Mesenchymal stem cell (in vitro differentiated cells and primary cell): ENCODE measurements at regions not wholly inside any gene's neighbourhood (a gene's known extent, or its start where the extent isn't known, plus 50 kb on each side); places are given as distances from the start of the nearest gene placed in this dataset.

ENCODE experiments used
- DNase-seq: peaks from one replicate; pipeline ENCODE4 v3.0.0-alpha.2; 2013
- H2AFZ ChIP-seq: one replicate; pipeline ENCODE4 v1.6.1; 2013; ENCODE audit warnings: low read depth, mild to moderate bottlenecking, control low read depth, inconsistent platforms, low read length, moderate library complexity
- H2AK5ac ChIP-seq: 2 replicates; pipeline ENCODE4 v1.6.1; 2013; ENCODE audit warnings: low read length, moderate library complexity, mild to moderate bottlenecking, inconsistent platforms; ENCODE audit not compliant: severe bottlenecking
- H2BK120ac ChIP-seq: one replicate; pipeline ENCODE4 v1.6.1; 2013; ENCODE audit warnings: low read depth, mild to moderate bottlenecking, inconsistent platforms, low read length, moderate library complexity
- H2BK12ac ChIP-seq, 2 experiments: one replicate each; pipeline ENCODE4 v1.6.1; 2013; ENCODE audit warnings: inconsistent platforms in 2 of 2, low read length in 2 of 2, mild to moderate bottlenecking in 2 of 2, moderate library complexity in 2 of 2, control low read depth in 1 of 2
- H2BK15ac ChIP-seq: one replicate; pipeline ENCODE4 v1.6.1; 2013; ENCODE audit warnings: mild to moderate bottlenecking, low read depth, inconsistent platforms; ENCODE audit not compliant: poor library complexity, severe bottlenecking
- H2BK5ac ChIP-seq: 2 replicates; pipeline ENCODE4 v1.6.1; 2013; ENCODE audit warnings: low read depth, mild to moderate bottlenecking, low read length, control low read depth, inconsistent platforms; ENCODE audit not compliant: poor library complexity, severe bottlenecking
- H3K14ac ChIP-seq, 2 experiments: one replicate each; pipeline ENCODE4 v1.6.1; 2013; ENCODE audit warnings: inconsistent platforms in 2 of 2, low read length in 2 of 2, control low read depth in 1 of 2, mild to moderate bottlenecking in 1 of 2, moderate library complexity in 1 of 2
- H3K18ac ChIP-seq, 2 experiments: one replicate each; pipeline ENCODE4 v1.6.1; 2013; ENCODE audit warnings: inconsistent platforms in 2 of 2, low read length in 2 of 2, control low read depth in 1 of 2, low read depth in 1 of 2, mild to moderate bottlenecking in 1 of 2
- H3K23ac ChIP-seq, 2 experiments: one replicate each; pipeline ENCODE4 v1.6.1; 2013; ENCODE audit warnings: inconsistent platforms in 2 of 2, low read length in 2 of 2, mild to moderate bottlenecking in 2 of 2, moderate library complexity in 2 of 2, control low read depth in 1 of 2
- H3K27ac ChIP-seq: 2 replicates; pipeline ENCODE4 v1.5.1; 2013; ENCODE audit warnings: mild to moderate bottlenecking, moderate library complexity, low read length, control low read depth, inconsistent platforms; ENCODE audit not compliant: poor library complexity, severe bottlenecking
- H3K27me3 ChIP-seq, 2 experiments: 2 replicates each; pipeline versions ENCODE4 v1.6.1 to v1.7.0; 2013; ENCODE audit warnings: low read length in 2 of 2, mild to moderate bottlenecking in 2 of 2, moderate library complexity in 2 of 2, control low read depth in 1 of 2, inconsistent platforms in 1 of 2; ENCODE audit not compliant: control insufficient read depth in 1 of 2, insufficient read depth in 1 of 2
- H3K36me3 ChIP-seq, 2 experiments: 2 replicates each; pipeline versions ENCODE4 v1.6.1 to v1.7.0; 2013; ENCODE audit warnings: low read length in 2 of 2, control low read depth in 1 of 2, inconsistent platforms in 1 of 2, low read depth in 1 of 2, mild to moderate bottlenecking in 1 of 2; ENCODE audit not compliant: insufficient read depth in 2 of 2, control insufficient read depth in 1 of 2
- H3K4ac ChIP-seq, 2 experiments: one replicate each; pipeline ENCODE4 v1.6.1; 2013; ENCODE audit warnings: inconsistent platforms in 2 of 2, low read length in 2 of 2, mild to moderate bottlenecking in 2 of 2, moderate library complexity in 2 of 2, control low read depth in 1 of 2, low read depth in 1 of 2
- H3K4me1 ChIP-seq: 2 replicates; pipeline ENCODE4 v1.6.1; 2013; ENCODE audit warnings: low read depth, low read length, control low read depth; ENCODE audit not compliant: control insufficient read depth, insufficient read depth
- H3K4me2 ChIP-seq: 2 replicates; pipeline ENCODE4 v1.6.1; 2013; ENCODE audit warnings: low read length, mild to moderate bottlenecking, inconsistent platforms; ENCODE audit not compliant: poor library complexity, severe bottlenecking
- H3K4me3 ChIP-seq, 2 experiments: 2 replicates each; pipeline versions ENCODE4 v1.5.1 to v1.7.0; 2013; ENCODE audit warnings: low read length in 2 of 2, mild to moderate bottlenecking in 2 of 2, control low read depth in 1 of 2, low read depth in 1 of 2; ENCODE audit not compliant: insufficient read depth in 1 of 2
- H3K79me1 ChIP-seq: replicated peaks from 2 replicates; pipeline ENCODE4 v1.6.1; 2013; ENCODE audit warnings: mild to moderate bottlenecking, control low read depth, low read length, inconsistent platforms; ENCODE audit not compliant: poor library complexity, severe bottlenecking
- H3K9ac ChIP-seq: 2 replicates; pipeline ENCODE4 v1.7.0; 2013; ENCODE audit warnings: mild to moderate bottlenecking, low read length, moderate library complexity
- H3K9me3 ChIP-seq: 2 replicates; pipeline ENCODE4 v1.7.0; 2013; ENCODE audit warnings: mild to moderate bottlenecking, low read length; ENCODE audit not compliant: control insufficient read depth
- H4K8ac ChIP-seq: one replicate; pipeline ENCODE4 v1.6.1; 2013; ENCODE audit warnings: inconsistent platforms, mild to moderate bottlenecking, low read length, moderate library complexity
- H4K91ac ChIP-seq: one replicate; pipeline ENCODE4 v1.6.1; 2013; ENCODE audit warnings: mild to moderate bottlenecking, low read length, inconsistent platforms
- WGBS: methylation state at CpG from one replicate; pipeline ENCODE4 v1.1.7; 2013; ENCODE audit warnings: mixed read lengths; 5-methylcytosine and 5-hydroxymethylcytosine counted together

DNA sequence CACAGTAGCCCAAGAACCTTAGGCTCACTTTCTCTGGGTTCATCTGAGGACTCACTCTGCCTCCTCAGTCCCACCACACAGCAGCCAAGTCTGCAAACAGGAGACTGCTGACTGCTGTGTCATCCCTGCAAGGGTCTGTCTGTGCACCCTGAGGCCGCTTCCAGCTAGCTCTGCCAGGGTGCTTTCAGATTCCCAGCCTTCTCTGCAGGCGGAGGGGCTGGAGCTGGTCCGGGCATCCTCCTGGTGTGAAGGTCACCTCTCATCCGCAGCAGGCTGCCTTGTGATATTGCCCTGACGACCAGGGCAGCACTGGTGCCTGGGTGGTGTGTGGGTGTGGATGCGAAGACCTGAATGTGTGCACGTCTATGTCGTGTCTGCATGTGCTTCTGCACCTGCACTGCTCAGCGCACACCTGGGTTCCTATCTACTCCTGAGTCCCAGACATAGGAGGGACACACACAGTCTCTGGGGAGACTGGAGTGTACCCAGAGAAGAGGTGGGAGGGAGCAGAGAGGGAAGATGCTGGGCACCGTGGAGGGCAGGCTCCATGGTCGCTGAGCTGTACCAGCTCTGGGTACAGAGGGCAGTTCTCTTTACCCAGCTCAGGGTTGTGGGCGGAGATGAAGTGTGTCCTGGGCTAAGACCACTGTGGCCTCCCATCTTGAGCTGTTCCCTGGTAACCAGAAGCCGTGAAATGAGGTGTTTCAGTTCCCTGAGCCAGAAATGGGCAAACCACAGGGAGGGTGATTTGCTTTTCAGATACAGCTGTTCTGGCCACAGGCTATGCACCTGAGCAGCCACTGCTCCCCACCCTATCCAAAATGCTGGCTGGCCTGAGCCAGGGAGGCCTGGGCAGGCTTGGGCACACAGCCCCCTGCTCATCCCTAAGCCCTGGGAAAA is 160.9 kb upstream of the CSF3R start:
- no peak overlapping the region for H3K9ac ChIP-seq
- H3K14ac ChIP-seq: no peak overlapping the region
- no peak overlapping the region for H3K4me3 ChIP-seq
- H3K27me3 ChIP-seq: peaks cover 0 to 47% of the 10 kb centered on the region in 2 experiments
- no peak overlapping the region for H2BK12ac ChIP-seq
- H3K27ac ChIP-seq: no peak overlapping the region
- no peak overlapping the region for H3K4me2 ChIP-seq
- no peak overlapping the region for H2BK15ac ChIP-seq
- no peak overlapping the region for H2BK5ac ChIP-seq
- WGBS: 79% methylated on average over 13 of the region's 13 CpGs
- H2BK120ac ChIP-seq: no peak overlapping the region
- H4K8ac ChIP-seq: no peak overlapping the region
- no peaks in the 10 kb centered on the region for H3K79me1 ChIP-seq
- DNase-seq: no peak
- peaks cover 3% of the 10 kb centered on the region for H3K4me1 ChIP-seq
- no peaks in the 10 kb centered on the region for H3K36me3 ChIP-seq
- no peak overlapping the region for H3K23ac ChIP-seq
- no peaks in the 10 kb centered on the region for H3K9me3 ChIP-seq
- no peak overlapping the region for H3K4ac ChIP-seq
- H2AK5ac ChIP-seq: no peak overlapping the region
- H4K91ac ChIP-seq: no peak overlapping the region
- no peak overlapping the region for H3K18ac ChIP-seq
- no peak overlapping the region for H2AFZ ChIP-seq

DNA sequence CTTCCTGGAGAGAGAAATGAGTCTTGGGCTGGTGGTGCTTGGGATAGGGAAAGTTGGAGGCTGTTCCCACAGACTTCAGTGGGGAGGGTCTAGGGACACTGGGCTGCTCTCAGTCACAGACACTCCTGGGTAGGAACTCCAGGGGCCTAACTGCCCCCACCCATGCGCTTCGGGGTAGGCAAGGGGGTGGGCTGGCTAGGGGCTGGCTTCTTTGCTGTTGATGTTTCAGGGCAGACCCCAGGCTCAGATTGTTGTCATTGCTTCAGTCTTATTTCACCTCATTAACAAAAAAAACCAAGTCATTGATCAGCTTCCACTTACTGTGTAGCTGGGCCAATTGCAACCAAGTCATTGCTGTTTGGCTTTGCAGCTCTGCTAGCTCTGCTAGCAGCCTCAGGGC is 160.1 kb upstream of the CSF3R start:
- Histone ChIP-seq H4K8ac (no peak overlapping the region), H3K14ac (no peak overlapping the region), H3K9ac (no peak overlapping the region), H3K23ac (no peak overlapping the region), H3K9me3 (no peaks in the 10 kb centered on the region), H3K36me3 (no peaks in the 10 kb centered on the region), H3K4ac (no peak overlapping the region), H3K27ac (no peak overlapping the region), H2BK5ac (no peak overlapping the region), H2AK5ac (no peak overlapping the region), H2BK12ac (no peak overlapping the region), H3K4me1 (peaks cover 9% of the 10 kb centered on the region), H2BK120ac (no peak overlapping the region), H2BK15ac (no peak overlapping the region), H3K4me3 (no peak overlapping the region), H3K27me3 (peaks cover 0 to 41% of the 10 kb centered on the region in 2 experiments), H2AFZ (no peak overlapping the region), H3K79me1 (no peaks in the 10 kb centered on the region), H3K4me2 (no peak overlapping the region), H4K91ac (no peak overlapping the region), H3K18ac (no peak overlapping the region)
- DNase-seq: no peak
- WGBS: 95% methylated on average over 2 of the region's 2 CpGs

DNA sequence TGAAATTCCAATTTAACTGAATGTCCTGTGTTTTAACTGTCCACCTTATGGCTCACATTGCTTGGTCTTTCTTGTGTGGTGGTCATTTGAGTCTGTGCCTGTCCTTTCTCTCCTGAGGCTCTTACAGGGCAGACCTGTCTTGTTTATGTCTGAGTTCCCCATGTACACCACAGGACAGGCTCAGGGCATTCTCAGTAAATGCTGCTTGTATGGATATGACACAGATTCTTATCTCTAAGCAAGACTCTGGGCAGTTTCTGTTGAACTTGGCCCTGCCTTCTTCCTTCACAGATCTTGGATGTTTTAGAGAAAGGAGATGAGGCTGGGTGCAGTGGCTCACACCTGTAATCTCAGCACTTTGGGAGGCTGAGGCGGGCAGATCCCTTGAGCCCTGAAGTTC is 159.1 kb upstream of the CSF3R start:
- no peaks in the 10 kb centered on the region for H3K36me3 ChIP-seq
- no peak overlapping the region for H3K27ac ChIP-seq
- no peak overlapping the region for H2BK15ac ChIP-seq
- no peak overlapping the region for H3K14ac ChIP-seq
- H4K91ac ChIP-seq: no peak overlapping the region
- no peak overlapping the region for H2BK12ac ChIP-seq
- DNase-seq: no peak
- H3K4me1 ChIP-seq: peaks cover 10% of the 10 kb centered on the region
- 73% methylated on average over 1 of the region's 1 CpG for WGBS
- H3K23ac ChIP-seq: no peak overlapping the region
- peaks cover 0 to 37% of the 10 kb centered on the region in 2 experiments for H3K27me3 ChIP-seq
- H2BK120ac ChIP-seq: no peak overlapping the region
- no peak overlapping the region for H3K4me3 ChIP-seq
- H3K79me1 ChIP-seq: no peaks in the 10 kb centered on the region
- H3K9me3 ChIP-seq: no peaks in the 10 kb centered on the region
- H3K9ac ChIP-seq: no peak overlapping the region
- H4K8ac ChIP-seq: no peak overlapping the region
- no peak overlapping the region for H2BK5ac ChIP-seq
- H3K18ac ChIP-seq: no peak overlapping the region
- H2AK5ac ChIP-seq: no peak overlapping the region
- no peak overlapping the region for H3K4me2 ChIP-seq
- H2AFZ ChIP-seq: no peak overlapping the region
- H3K4ac ChIP-seq: no peak overlapping the region

- H3K4me3 ChIP-seq: no peak overlapping the region
- no peak overlapping the region for H2BK5ac ChIP-seq
- WGBS: 91% methylated on average over 2 of the region's 2 CpGs
- no peak overlapping the region for H3K23ac ChIP-seq
- no peak for DNase-seq
- no peak overlapping the region for H3K18ac ChIP-seq
- no peaks in the 10 kb centered on the region for H3K79me1 ChIP-seq
- no peak overlapping the region for H3K27ac ChIP-seq
- H3K14ac ChIP-seq: no peak overlapping the region
- no peak overlapping the region for H2BK12ac ChIP-seq
- H3K27me3 ChIP-seq: peaks cover 0 to 23% of the 10 kb centered on the region in 2 experiments
- no peak overlapping the region for H4K8ac ChIP-seq
- no peak overlapping the region for H4K91ac ChIP-seq
- no peak overlapping the region for H3K9ac ChIP-seq
- no peak overlapping the region for H2BK120ac ChIP-seq
- no peak overlapping the region for H3K4ac ChIP-seq
- H2AK5ac ChIP-seq: no peak overlapping the region
- peaks cover 10% of the 10 kb centered on the region for H3K4me1 ChIP-seq
- H2BK15ac ChIP-seq: no peak overlapping the region
- H3K9me3 ChIP-seq: no peaks in the 10 kb centered on the region
- H3K4me2 ChIP-seq: no peak overlapping the region
- H2AFZ ChIP-seq: no peak overlapping the region
- H3K36me3 ChIP-seq: no peaks in the 10 kb centered on the region
These were observed 156.7 kb upstream of the CSF3R start for GRCh38 chr1:36639461-36639860.
